Urinary bladder (tissue), 3 donors: ENCODE measurements at regions not wholly inside any gene's neighbourhood (a gene's known extent, or its start where the extent isn't known, plus 50 kb on each side); places are given as distances from the start of the nearest gene placed in this dataset.

Experiments used
- DNase-seq: peaks from one replicate; pipeline ENCODE4 v3.0.0-alpha.2; 2015; ENCODE audit errors: extremely low spot score
- H3K27ac ChIP-seq: one replicate; pipeline ENCODE4 v1.5.1; 2013; ENCODE audit warnings: low read depth, mild to moderate bottlenecking, moderate library complexity
- H3K36me3 ChIP-seq: one replicate; pipeline ENCODE4 v1.6.1; 2013; ENCODE audit warnings: mild to moderate bottlenecking, moderate library complexity; ENCODE audit not compliant: insufficient read depth
- H3K4me1 ChIP-seq: one replicate; pipeline ENCODE4 v1.6.1; 2013; ENCODE audit warnings: mild to moderate bottlenecking, moderate library complexity; ENCODE audit not compliant: insufficient read depth
- H3K4me3 ChIP-seq: one replicate; pipeline ENCODE4 v1.5.1; 2013; ENCODE audit warnings: low read depth, low read length
- WGBS: extraction: QIAGEN DNeasy Blood & Tissue Kit; methylation state at CpG from one replicate; pipeline ENCODE4 v1.1.7; 2013; 5-methylcytosine and 5-hydroxymethylcytosine counted together
- donor health status: healthy with polysubstance abuse.
- donor health status: healthy.

DNA sequence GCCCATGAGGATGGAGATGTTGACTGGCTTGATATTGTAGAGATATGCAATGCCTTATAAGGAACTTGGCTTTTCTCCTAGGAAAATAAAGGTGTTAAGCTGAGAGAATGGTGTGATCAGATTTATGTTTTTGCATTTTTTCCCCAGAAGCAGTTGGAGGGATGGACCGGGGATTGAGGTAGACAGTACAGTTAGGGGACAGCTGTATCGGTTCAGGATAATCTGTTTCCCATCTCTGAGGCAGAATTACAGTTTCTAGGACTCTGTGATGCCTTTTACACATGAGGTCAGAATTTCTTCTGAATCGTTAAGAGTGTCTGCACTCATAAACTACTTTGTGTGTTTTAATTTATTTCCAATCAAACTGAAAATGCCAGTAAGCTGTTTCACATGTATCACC is 261.5 kb downstream of the CYRIA start:
- Histone ChIP-seq H3K4me1 (no peaks in the 10 kb centered on the region), H3K36me3 (no peaks in the 10 kb centered on the region), H3K27ac (no peak overlapping the region), H3K4me3 (no peak overlapping the region)
- DNase-seq: no peak
- WGBS: 38% methylated on average over 3 of the region's 3 CpGs

DNA sequence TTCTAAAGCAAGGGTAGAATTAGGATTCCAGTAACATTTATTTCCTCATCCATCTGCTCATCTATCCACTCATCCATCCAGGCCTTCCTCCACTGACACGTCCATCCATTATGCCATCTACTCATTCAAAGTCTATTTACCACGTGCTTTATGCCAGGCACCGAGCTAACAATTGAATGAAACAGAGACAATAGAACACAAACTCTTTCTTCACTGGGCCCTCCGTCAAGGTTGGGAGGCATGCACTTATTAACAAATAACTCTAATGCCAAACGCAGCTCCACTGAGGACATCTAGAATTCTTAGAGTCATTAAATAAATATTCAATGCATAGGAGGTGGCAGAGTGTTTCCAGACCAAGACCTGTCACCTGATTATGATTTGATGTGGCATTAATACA is 262.7 kb downstream of the CYRIA start:
- Histone ChIP-seq H3K27ac (no peak overlapping the region), H3K4me1 (no peaks in the 10 kb centered on the region), H3K4me3 (no peak overlapping the region), H3K36me3 (no peaks in the 10 kb centered on the region)
- WGBS: 90% methylated on average over 5 of the region's 5 CpGs
- no peak for DNase-seq

DNA sequence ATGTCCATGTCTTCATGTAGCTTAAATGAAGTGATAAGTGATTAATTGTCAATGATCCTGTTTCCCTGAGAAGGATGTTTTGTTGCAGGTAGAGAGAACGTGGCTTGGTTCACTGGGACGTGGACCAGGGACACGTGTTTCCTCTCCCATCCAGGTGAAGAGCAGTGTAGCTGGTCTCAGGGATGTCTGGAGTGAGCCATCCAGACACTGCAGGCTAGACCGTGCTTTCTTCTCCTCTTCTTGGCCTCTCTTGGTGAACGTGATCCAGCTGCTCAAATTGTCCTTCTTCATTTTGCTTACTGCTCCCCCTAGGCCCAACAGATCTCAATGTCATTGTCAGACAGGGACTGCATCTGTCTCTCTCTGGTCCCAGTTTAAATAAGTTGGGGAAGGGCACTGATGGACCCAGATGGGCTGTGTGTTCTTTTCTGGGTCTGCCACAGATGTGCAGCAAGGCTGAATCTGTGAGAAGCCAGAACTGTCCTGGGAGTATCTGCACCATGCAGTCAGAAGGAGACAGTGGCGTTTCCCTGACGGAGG is 263.8 kb downstream of the CYRIA start:
- Histone ChIP-seq H3K4me3 (no peak overlapping the region), H3K4me1 (no peaks in the 10 kb centered on the region), H3K36me3 (no peaks in the 10 kb centered on the region), H3K27ac (no peak overlapping the region)
- 69% methylated on average over 7 of the region's 7 CpGs for WGBS
- no peak for DNase-seq

DNA sequence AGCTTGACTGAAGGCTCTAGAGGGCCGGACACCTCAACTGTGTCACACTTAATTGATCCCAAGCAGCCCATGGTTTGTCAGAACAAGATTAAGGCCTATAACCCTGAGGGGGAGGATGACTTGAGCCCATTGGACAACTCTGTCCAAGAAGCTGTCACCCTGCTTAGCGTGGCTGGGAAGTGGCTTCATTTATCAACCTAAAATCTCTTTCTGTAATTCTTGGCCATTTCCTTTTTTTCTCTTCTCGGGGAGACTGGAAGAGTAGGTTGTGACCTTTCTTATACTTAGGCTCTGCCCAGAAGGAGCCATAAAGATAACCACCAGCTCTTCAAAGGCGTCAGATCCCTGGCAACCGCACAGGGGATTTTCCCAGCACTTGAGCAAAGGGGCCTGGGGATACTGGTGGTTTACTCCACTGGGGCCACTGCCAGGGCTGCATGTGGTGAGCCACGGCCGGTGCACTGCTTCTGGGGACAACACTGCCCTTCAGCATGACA is 265.5 kb downstream of the CYRIA start:
- H3K4me1 ChIP-seq: no peaks in the 10 kb centered on the region
- H3K36me3 ChIP-seq: no peaks in the 10 kb centered on the region
- DNase-seq: no peak
- 14% methylated on average over 7 of the region's 7 CpGs for WGBS
- H3K27ac ChIP-seq: no peak overlapping the region
- H3K4me3 ChIP-seq: no peak overlapping the region

DNA sequence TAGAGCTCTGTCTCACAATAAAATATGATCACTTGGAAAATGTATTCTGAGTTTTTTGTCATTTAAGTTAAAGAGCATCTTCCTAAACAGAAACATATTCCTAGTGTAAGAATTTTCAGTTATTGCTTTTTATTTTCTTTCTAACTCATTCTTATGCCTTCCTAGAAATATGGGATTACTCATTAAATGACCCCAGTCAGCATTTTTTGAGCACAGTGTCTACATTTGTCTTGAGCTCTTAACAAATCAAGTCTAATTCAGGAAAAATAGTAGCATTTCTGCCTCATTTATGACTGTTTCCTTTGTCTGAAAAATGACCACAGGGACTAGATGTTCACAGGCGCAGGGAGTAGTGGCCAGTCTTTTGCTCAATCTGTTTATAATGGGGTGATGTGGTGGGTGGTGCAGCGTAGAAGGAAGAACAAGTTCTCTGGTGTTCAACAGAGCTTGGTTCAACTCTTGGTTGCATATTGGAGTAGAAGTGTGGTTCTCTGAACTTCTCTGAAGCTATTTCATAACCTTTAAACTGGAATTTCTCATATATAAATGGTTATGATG is 267.1 kb downstream of the CYRIA start:
- Histone ChIP-seq H3K4me3 (no peak overlapping the region), H3K4me1 (no peaks in the 10 kb centered on the region), H3K36me3 (no peaks in the 10 kb centered on the region), H3K27ac (no peak overlapping the region)
- 81% methylated on average over 2 of the region's 2 CpGs for WGBS
- DNase-seq: no peak

DNA sequence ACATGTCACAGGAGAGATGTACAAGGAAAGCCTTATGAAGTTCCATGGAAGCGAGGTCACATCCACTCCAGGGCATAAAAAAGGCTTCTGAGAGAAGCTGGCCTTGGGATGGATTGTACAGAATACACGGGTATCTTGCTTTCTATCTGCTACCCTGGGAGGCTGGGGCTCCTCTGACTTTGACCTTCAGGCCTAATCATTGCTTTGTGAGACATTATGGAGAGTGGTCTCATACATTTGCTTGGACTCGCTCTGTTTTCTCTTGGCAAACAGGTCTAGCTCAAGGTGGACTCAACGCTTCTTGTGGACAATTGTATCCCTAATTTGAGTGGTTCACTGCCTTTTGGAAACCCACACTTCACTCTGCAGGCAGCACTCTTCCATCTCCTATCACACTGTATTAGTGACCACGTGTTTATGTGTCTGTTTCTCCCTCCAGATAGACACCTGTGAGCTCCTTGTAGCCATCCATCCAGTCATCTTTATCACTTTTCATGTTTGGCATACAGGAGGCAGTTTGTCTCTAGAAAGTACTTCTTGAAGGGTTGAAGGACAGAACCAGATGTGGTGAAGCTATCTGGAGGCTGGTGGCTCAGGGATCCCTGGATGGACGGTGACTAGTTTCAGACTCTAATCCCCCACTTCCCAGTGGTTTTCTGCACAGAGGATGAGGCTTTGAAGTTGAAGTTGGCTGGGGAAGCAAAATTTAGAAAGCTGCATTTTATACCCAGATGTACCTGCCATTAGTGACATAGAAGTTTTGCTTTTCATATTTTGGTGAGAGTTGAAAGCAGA is 267.8 kb downstream of the CYRIA start:
- WGBS: 83% methylated on average over 6 of the region's 6 CpGs
- H3K27ac ChIP-seq: no peak overlapping the region
- DNase-seq: no peak
- no peaks in the 10 kb centered on the region for H3K4me1 ChIP-seq
- no peak overlapping the region for H3K4me3 ChIP-seq
- no peaks in the 10 kb centered on the region for H3K36me3 ChIP-seq

DNA sequence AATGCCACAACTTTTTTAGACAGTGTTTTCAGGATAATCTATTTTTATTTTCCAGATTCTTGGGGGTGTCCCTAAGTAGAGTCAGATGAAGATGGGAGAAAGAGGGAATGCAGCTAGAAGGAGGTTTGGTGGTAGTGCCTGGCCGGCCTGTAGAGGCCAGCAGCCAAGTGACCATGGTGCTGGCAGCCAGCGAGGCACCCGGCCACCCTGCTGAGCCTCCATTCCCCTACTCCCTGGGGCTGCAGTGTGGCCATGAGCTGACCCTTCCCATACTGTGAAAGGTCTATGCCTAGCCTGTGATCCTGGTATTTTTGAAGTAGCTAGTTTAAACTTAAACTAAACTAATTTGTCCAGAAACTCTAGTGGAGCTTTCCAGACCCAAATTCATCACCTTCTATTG is 268.6 kb downstream of the CYRIA start:
- no peak overlapping the region for H3K27ac ChIP-seq
- 95% methylated on average over 3 of the region's 3 CpGs for WGBS
- H3K36me3 ChIP-seq: no peaks in the 10 kb centered on the region
- H3K4me3 ChIP-seq: no peak overlapping the region
- DNase-seq: no peak
- H3K4me1 ChIP-seq: no peaks in the 10 kb centered on the region

DNA sequence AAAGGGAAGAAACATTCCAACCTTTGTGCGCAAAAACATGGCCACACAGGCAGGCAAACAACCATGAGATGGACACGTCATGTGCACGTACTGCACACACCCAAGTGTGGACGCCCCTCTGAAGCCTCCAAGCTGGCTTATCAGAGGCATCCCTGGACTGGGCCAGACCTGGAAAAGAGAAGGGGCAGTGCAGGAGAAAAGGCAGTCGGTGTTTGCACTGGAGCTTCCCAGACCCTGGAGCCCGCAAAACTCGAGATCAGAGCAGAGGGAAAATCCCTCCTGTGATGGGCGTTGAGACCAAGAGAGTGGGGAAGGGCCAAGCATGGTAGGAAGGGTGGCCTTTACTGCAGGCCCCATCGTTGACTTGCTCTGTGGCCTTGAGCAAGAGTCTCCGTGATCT is 269.5 kb downstream of the CYRIA start:
- no peak for DNase-seq
- H3K4me3 ChIP-seq: no peak overlapping the region
- no peak overlapping the region for H3K27ac ChIP-seq
- 84% methylated on average over 10 of the region's 10 CpGs for WGBS
- H3K36me3 ChIP-seq: no peaks in the 10 kb centered on the region
- no peaks in the 10 kb centered on the region for H3K4me1 ChIP-seq

DNA sequence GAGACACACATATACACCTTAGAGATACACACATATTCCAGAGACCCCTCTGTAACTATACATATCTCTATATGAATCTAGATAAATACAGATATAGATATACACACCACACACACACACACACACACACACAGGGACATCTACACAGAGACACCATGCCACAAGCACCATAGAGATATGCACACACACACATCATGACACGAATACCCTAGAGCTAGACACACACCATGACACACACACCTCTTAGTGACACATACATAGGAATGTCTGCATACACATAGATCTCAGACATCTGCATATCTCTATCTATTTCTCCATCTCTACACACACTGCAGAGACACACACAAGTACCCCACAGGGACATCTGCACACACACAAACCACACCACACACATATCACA is 270.0 kb downstream of the CYRIA start:
- H3K27ac ChIP-seq: no peak overlapping the region
- WGBS: 88% methylated on average over 1 of the region's 1 CpG
- no peak overlapping the region for H3K4me3 ChIP-seq
- H3K36me3 ChIP-seq: no peaks in the 10 kb centered on the region
- DNase-seq: no peak
- H3K4me1 ChIP-seq: no peaks in the 10 kb centered on the region

DNA sequence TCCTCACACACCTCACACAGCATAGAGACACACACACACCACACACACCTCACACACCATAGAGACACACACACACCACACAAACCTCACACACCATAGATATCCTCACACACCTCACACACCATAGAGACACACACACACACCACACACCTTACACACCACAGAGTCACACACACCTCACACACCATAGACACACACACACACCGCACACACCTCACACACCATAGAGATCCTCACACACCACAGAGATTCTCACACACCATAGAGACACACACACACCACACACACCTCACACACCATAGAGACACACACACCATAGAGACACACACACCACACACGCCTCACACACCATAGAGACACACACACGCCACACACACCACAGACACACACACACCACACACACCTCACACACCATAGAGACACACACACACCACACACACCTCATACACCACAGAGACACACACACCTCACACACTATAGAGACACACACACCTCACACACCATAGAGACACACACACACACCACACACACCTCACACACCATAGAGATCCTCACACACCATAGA is 270.6 kb downstream of the CYRIA start:
- Histone ChIP-seq H3K4me1 (no peaks in the 10 kb centered on the region), H3K27ac (no peak overlapping the region), H3K4me3 (no peak overlapping the region), H3K36me3 (no peaks in the 10 kb centered on the region)
- WGBS: 59% methylated on average over 3 of the region's 3 CpGs
- DNase-seq: no peak

DNA sequence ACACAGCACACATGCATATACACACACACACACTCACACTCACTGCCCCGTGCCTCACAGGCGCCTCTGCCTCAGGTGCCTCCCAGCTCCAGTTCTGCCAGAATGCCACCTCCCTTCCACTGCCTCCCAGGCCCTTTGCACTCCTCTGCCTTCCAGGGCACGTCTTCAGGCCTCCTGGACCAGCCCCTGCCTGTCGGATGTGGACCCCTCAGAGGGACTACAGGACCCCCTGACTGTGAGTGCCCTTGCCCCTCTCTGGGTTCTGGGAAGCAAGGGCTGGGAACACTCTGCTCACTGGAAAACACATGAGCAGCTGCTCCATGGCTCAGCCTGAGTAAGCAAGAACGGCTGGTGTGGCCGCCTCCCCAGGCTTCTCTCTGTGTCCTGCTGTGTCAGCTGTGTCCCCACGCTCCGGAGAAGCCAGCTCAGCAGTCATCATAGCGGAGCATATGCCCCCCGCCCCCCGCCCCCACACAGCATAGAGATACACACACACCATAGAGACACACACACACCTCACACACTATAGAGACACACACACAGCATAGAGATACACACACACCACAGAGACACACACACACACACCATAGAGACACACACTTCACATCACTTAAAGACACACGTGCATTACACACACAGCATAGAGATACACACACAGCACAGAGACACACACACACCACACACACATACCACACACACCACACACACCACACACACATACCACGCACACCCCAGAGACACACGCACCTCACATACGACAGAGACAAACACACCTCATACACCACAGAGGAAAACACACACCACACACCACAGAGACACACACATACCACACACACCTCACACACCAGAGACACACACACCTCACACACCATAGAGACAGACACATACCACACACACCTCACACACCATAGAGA is 271.3 kb downstream of the CYRIA start:
- H3K4me3 ChIP-seq: no peak overlapping the region
- 52% methylated on average over 15 of the region's 15 CpGs for WGBS
- no peaks in the 10 kb centered on the region for H3K36me3 ChIP-seq
- H3K4me1 ChIP-seq: no peaks in the 10 kb centered on the region
- no peak for DNase-seq
- H3K27ac ChIP-seq: no peak overlapping the region

DNA sequence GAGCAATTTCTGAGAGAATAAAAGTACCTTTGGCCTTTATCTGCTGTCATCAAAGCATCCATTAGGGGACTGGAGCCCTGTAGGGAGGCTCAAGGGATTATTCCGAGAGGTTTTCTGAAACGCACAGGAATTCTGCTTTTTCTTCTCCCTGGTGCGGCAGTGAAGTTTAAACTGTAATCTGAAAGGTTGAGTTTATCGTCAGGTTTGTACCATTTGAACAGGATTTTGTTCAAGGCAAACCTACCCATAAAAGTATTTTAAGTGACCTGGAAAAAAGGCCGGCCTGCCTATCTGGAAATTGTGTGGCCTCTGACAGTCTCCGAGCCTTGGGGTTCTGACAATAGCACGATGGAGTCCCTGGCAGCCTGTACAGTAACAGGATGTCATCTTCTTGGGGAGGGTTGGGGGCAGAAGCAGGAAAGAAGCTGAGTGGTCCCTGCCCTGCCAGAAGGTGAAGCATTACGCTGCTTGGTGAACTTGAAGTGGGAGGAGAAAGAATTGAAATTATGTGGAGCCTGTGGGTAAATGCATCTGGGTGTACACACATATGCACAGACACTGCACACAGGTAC is 272.0 kb downstream of the CYRIA start:
- H3K4me3 ChIP-seq: no peak overlapping the region
- H3K4me1 ChIP-seq: no peaks in the 10 kb centered on the region
- DNase-seq: no peak
- H3K36me3 ChIP-seq: no peaks in the 10 kb centered on the region
- 71% methylated on average over 8 of the region's 8 CpGs for WGBS
- H3K27ac ChIP-seq: no peak overlapping the region
